ENCODE measurements at regions not wholly inside any gene's neighbourhood (a gene's known extent, or its start where the extent isn't known, plus 50 kb on each side); places are given as distances from the start of the nearest gene placed in this dataset.

DNA sequence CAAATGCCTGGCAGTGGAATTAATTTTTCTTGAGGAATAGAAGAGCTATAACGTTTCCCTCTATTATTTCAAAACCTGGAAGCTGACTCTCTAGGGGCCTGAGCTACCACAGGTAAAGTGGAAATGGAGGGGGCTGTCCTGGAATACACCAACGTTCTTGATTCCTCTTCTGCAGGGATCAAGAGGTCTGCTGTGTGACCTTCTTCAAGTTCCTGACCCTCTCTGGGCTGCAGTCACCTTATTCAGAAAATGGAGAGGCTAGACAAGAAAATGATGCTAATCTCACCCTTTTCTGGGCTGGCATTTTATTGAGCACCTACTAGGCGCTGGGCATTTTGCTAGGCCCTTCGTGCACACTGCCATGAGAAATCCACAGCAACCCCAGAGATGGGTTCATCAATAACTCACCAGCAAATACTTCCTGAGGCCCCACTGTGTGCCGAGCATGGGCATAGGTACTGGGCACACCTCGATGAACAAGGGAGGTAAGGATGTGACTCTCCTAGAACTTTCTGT, 55.2 kb upstream of the DLK1 start:
- H3K27me3 Mint-ChIP-seq: peaks cover 89% of the 10 kb centered on the region
- DNase-seq (ENCODE audit: low spot score in 2 of 2) (no peak), ATAC-seq (replicated peaks; ENCODE audit: extremely low read depth, poor library complexity, severe bottlenecking) (no peak)
- no peak overlapping the region for H3K27ac Mint-ChIP-seq (ENCODE audit: low read depth)
- H3K4me3 Mint-ChIP-seq: no peak overlapping the region
- no peaks in the 10 kb centered on the region for H3K9me3 Mint-ChIP-seq
- H3K4me1 Mint-ChIP-seq: peaks cover 5% of the 10 kb centered on the region
- peaks cover 3% of the 10 kb centered on the region for H3K36me3 Mint-ChIP-seq (ENCODE audit: insufficient read depth)

DNA sequence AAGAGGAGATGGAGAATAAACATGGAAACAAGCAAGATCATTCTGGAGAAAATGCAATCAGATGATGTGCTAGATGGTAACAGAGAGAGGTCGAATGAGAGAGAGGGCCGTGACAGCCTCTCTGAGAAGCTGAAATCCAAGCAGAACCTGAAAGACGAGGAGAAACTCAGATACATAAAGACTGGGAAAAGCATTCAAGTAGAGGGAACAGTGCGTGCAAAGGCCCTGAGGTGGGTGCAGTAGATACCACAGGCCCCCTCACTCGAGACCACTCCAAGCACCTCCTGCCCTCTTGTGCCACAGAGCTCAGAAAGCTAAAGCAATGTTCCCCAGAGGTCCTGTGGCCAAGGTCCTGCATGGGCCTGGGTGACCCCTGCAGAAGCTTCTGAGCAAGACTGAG, 54.8 kb upstream of the DLK1 start:
- peaks cover 3% of the 10 kb centered on the region for H3K36me3 Mint-ChIP-seq (ENCODE audit: insufficient read depth)
- H3K4me1 Mint-ChIP-seq: peaks cover 5% of the 10 kb centered on the region
- H3K4me3 Mint-ChIP-seq: no peak overlapping the region
- peaks cover 84% of the 10 kb centered on the region for H3K27me3 Mint-ChIP-seq
- no peaks in the 10 kb centered on the region for H3K9me3 Mint-ChIP-seq
- ATAC-seq (replicated peaks; ENCODE audit: extremely low read depth, poor library complexity, severe bottlenecking): no peak
- no peak for DNase-seq (ENCODE audit: low spot score in 2 of 2)
- no peak overlapping the region for H3K27ac Mint-ChIP-seq (ENCODE audit: low read depth)

DNA sequence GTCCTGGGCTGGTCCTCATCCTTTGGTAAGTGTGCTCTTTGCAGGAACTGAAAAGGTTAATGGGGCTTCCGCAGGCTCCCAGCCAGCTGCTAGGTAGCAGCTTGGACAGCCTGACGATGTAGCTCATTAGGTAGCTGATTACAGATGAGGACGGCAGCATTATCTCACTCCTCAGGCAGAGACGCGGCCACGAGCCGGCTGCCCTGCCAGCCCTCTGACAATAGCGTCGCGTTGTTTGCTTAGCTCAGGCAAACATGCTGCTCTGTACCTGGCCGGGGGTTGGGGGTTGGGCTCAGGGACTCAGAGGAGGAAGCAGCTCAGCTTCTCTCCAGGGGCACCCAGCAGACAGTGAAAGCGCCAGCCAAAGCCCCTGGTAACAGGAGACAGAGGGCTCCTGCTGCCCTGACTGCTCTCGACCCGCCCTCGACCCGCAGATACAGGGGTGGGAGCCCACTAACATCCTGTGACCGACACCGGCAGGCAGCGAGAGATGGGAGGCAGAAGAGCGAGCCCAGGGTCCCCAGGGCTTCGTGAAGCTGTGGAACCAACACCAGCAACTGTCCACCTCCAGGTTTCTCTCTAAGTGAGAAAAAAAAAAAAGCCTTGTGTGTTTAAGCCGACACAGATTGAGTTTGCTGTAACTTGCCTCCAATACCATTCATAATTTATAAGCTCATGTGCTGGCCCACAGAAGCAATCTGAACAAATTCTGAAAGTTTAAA, 53.4 kb upstream of the DLK1 start:
- DNase-seq (ENCODE audit: low spot score in 2 of 2) (no peak), ATAC-seq (replicated peaks; ENCODE audit: extremely low read depth, poor library complexity, severe bottlenecking) (no peak)
- Mint-ChIP-seq H3K4me3 (no peak overlapping the region), H3K27ac (ENCODE audit: low read depth) (no peak overlapping the region), H3K9me3 (no peaks in the 10 kb centered on the region), H3K36me3 (ENCODE audit: insufficient read depth) (peaks cover 3% of the 10 kb centered on the region), H3K27me3 (peaks cover 71% of the 10 kb centered on the region), H3K4me1 (peaks cover 5% of the 10 kb centered on the region)

DNA sequence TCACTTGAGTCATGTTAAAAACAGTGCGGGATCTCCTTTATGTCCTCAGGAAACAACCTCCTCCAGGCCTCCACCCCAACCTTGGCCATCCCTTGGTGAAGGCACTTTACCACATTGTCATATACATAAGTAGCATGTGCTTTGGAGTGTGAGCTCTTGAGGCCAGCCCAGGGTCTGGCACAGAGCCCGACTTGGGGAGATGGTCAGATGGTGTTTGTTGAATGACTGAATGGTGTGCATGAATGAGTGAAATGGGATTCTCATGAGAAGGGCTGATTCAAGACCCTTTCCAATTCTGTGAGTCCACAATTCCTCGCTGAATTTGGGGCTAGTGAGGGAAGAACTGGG, 52.9 kb upstream of the DLK1 start:
- DNase-seq (ENCODE audit: low spot score in 2 of 2) (no peak), ATAC-seq (replicated peaks; ENCODE audit: extremely low read depth, poor library complexity, severe bottlenecking) (no peak)
- Mint-ChIP-seq H3K27ac (ENCODE audit: low read depth) (no peak overlapping the region), H3K4me1 (peaks cover 5% of the 10 kb centered on the region), H3K27me3 (peaks cover 66% of the 10 kb centered on the region), H3K36me3 (ENCODE audit: insufficient read depth) (peaks cover 3% of the 10 kb centered on the region), H3K4me3 (no peak overlapping the region), H3K9me3 (no peaks in the 10 kb centered on the region)

DNA sequence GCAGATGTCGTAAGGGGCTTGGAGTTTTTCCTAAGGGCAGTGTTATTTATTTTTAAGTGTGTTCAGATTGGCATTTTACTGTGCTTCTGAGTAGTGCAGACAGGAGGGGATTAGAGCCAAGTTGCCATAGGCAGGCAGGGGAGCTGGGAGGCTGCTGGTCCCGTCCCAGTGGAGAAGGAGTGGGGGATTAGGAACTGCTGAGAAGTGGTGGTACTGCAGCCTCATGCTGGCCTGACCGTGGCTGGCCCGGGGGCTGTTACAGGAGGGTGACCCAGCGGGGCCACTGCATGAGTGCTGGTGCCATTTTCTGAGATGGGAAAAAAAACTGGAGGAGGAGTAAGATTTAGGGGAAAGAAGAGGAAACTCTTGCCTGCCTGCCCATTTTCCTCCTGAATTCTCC, 52.3 kb upstream of the DLK1 start:
- no peak for ATAC-seq (replicated peaks; ENCODE audit: extremely low read depth, poor library complexity, severe bottlenecking)
- H3K4me3 Mint-ChIP-seq: no peak overlapping the region
- no peak for DNase-seq (ENCODE audit: low spot score in 2 of 2)
- peaks cover 5% of the 10 kb centered on the region for H3K4me1 Mint-ChIP-seq
- peaks cover 3% of the 10 kb centered on the region for H3K36me3 Mint-ChIP-seq (ENCODE audit: insufficient read depth)
- H3K27ac Mint-ChIP-seq (ENCODE audit: low read depth): no peak overlapping the region
- H3K27me3 Mint-ChIP-seq: peaks cover 66% of the 10 kb centered on the region
- no peaks in the 10 kb centered on the region for H3K9me3 Mint-ChIP-seq

DNA sequence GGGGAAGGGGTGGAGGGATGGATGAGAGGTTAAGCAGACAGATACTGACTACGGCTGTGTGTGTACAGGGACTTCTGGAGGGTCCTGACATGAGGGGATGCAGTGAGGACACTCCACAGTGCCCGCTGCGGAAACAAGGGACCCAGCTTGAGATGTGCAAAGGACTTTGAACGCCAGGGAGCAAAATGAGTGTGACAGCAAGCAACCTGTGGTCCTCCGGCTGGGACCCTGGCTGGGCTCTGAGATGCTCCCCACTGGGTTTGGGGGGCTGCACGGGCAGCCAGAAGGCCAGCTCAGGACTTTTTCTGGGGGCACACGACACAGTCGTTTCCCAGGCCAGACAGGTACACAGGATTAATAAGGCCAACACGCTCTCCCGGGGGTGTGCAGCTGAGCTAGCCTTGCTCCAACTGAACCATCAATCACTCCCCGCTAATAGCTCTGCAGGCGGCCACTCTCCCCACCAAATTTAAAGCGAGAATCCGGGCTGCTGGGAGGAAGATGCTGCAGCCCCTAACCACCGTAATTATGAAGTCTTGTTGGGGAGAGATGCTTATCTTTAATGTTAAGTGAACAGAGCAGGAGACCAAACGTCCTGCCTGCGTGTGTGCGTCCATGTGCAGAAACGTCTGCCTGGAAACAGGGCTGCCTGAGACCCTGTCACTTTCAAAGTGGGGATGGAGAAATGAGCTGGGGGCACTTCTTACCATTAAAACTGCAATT, 51.6 kb upstream of the DLK1 start:
- peaks cover 3% of the 10 kb centered on the region for H3K36me3 Mint-ChIP-seq (ENCODE audit: insufficient read depth)
- H3K27ac Mint-ChIP-seq (ENCODE audit: low read depth): no peak overlapping the region
- no peak for DNase-seq (ENCODE audit: low spot score in 2 of 2)
- no peak overlapping the region for H3K4me3 Mint-ChIP-seq
- H3K27me3 Mint-ChIP-seq: peaks cover 63% of the 10 kb centered on the region
- H3K4me1 Mint-ChIP-seq: peaks cover 5% of the 10 kb centered on the region
- no peak for ATAC-seq (replicated peaks; ENCODE audit: extremely low read depth, poor library complexity, severe bottlenecking)
- no peaks in the 10 kb centered on the region for H3K9me3 Mint-ChIP-seq

DNA sequence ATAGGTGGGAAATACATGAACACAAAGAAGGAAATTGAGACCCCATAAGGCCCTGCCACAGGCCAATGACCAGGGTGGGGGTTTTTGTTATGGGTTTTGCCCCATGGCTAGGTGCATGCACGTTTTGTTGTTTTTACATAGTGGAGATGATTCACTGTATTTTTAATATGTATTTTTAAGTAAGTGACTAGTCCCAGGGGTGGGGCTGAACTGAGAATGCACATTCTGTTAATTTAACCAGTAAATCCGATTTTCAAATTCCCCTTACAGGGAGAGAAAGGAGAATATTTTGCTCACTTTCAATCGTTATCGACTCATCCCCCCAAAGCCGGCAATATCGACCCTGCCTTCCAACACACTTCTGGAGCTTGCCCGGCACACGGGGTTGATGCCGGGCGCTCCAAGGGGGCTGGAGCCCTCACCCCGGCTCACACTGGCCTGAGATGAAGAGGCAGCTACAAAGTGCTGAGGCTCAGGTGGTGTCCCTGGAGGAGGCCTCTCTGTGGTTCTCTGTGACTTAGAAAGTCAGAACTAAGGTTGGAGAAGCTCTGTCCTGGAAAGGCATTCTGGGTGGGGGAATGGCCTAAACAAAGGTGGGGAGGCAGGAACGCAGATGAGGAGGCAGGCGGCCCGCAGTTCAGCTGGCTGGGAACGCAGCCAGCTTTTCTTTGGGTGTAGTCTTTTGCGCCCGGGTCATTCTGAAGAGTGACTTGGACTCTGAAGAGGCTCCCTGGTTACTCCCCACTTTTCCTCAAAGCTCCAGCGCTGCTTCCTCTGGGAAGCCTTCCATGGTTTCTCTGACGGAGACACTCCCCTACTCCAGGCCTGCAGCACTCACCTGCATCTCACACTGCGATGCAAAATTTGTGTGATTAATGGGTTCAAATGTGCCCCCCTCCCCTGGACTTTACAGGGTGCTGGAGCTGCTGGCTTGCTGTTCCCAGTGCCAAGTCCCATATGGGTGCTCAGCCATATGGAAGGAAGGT, 50.7 kb upstream of the DLK1 start:
- Mint-ChIP-seq H3K27ac (ENCODE audit: low read depth) (no peak overlapping the region), H3K9me3 (no peaks in the 10 kb centered on the region), H3K36me3 (ENCODE audit: insufficient read depth) (peaks cover 3% of the 10 kb centered on the region), H3K27me3 (peaks cover 54% of the 10 kb centered on the region), H3K4me3 (no peak overlapping the region), H3K4me1 (peaks cover 5% of the 10 kb centered on the region)
- no peak for ATAC-seq (replicated peaks; ENCODE audit: extremely low read depth, poor library complexity, severe bottlenecking)
- DNase-seq (ENCODE audit: low spot score in 2 of 2): no peak

All from central memory CD8-positive, alpha-beta T cell (primary cell).